Skeletal muscle tissue (tissue), 3 donors: ENCODE measurements at regions not wholly inside any gene's neighbourhood (a gene's known extent, or its start where the extent isn't known, plus 50 kb on each side); places are given as distances from the start of the nearest gene placed in this dataset.
A peak's percentile ranks its signal among the peaks of the same experiment; 100 is the strongest.

Experiments used
- H3K27ac ChIP-seq: one replicate; pipeline ENCODE4 v1.7.0; 2013; ENCODE audit warnings: mild to moderate bottlenecking, low read depth, low read length, inconsistent platforms
- H3K27me3 ChIP-seq, 3 donors: one replicate each; pipeline ENCODE4 v1.7.0; 2013; ENCODE audit warnings: low read length in 3 of 3; ENCODE audit not compliant: control insufficient read depth in 3 of 3, insufficient read depth in 3 of 3
- H3K36me3 ChIP-seq, 3 donors: one replicate each; pipeline ENCODE4 v1.7.0; 2013; ENCODE audit warnings: low read length in 3 of 3; ENCODE audit not compliant: control insufficient read depth in 3 of 3, insufficient read depth in 3 of 3
- H3K4me1 ChIP-seq, 3 donors: one replicate each; pipeline ENCODE4 v1.7.0; 2013; ENCODE audit warnings: low read length in 3 of 3, mild to moderate bottlenecking in 3 of 3; ENCODE audit not compliant: control insufficient read depth in 3 of 3, insufficient read depth in 3 of 3
- H3K4me3 ChIP-seq, 3 donors: one replicate each; pipeline ENCODE4 v1.7.0; 2013; ENCODE audit warnings: low read length in 3 of 3
- H3K9ac ChIP-seq, 3 donors: one replicate each; pipeline ENCODE4 v1.7.0; 2013; ENCODE audit warnings: low read length in 3 of 3, mild to moderate bottlenecking in 3 of 3, moderate library complexity in 2 of 3, low read depth in 1 of 3
- H3K9me3 ChIP-seq, 3 donors: one replicate each; pipeline ENCODE4 v1.7.0; 2013; ENCODE audit warnings: low read length in 3 of 3; ENCODE audit not compliant: control insufficient read depth in 3 of 3
- donor health status: Osteomylitis.

DNA sequence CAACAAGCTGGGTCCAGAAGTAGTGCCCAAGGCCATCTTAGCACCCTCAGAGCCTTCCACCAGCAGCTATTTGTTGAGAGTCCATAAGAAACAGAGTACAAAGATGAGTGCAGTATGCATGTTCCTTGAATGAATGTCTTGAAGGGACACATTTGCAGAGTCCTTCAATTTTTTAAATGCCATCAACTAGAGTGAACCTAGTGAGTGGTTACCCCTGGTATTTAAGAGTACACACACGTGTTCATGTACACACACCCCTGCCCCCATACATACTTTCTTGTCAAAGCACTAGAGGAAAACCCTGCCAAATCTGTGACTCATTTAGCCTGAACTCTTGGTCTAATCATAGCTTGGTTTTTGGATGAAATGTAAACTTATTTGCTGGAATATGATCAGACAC lies 84.5 kb upstream of the GALNT15 start:
- Histone ChIP-seq H3K27me3 (no peaks in the 10 kb centered on the region), H3K36me3 (no peaks in the 10 kb centered on the region), H3K4me1 (peaks cover 23 to 35% (median 25%) of the 10 kb centered on the region in 3 donors), H3K9ac (no peak overlapping the region), H3K9me3 (no peaks in the 10 kb centered on the region), H3K27ac (no peak overlapping the region), H3K4me3 (no peak overlapping the region)

DNA sequence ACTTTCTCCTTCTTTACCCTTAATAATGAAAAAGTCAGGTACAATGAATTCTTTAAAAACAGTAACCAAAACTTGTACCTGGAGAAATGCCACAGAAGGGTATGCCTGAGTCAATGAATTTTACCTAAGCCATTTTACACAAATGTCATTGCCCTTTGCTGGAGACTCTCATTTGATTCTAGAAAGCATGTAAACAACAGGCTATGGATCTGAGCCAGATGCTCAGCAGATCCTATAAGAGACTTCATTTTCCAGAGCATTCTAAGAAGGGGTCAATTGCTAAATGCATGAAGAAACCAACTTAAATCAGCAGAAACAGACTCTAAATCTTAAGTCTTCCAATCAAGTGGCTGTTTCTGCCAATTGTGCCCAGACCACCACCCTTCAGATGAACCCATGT lies 83.8 kb upstream of the GALNT15 start:
- no peak overlapping the region for H3K27ac ChIP-seq
- H3K9ac ChIP-seq: no peak overlapping the region
- no peaks in the 10 kb centered on the region for H3K27me3 ChIP-seq
- no peak overlapping the region for H3K4me3 ChIP-seq
- no peaks in the 10 kb centered on the region for H3K36me3 ChIP-seq
- no peaks in the 10 kb centered on the region for H3K9me3 ChIP-seq
- H3K4me1 ChIP-seq: peaks cover 18 to 29% (median 25%) of the 10 kb centered on the region in 3 donors

DNA sequence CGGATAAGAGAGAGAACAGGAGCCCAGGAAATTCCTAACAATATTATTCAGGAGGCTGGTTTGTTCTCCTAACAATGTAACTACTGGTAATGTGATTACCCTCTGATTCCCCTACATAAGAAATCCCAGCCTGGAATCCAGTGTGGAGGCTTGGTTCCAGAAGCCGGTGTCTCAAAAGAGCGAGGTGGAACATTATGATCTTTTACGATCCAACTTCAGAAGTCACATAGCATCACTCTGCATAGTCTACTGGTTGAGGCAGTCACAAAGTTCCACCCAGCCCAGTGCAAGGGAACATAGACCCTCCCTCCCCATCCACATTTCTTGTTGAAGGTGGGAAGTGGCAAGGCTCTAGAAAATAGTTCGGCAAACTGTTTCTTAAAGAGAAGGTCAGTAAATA lies 81.6 kb upstream of the GALNT15 start:
- Histone ChIP-seq H3K4me1 (peaks cover 10 to 20% (median 14%) of the 10 kb centered on the region in 3 donors), H3K36me3 (no peaks in the 10 kb centered on the region), H3K9ac (no peak overlapping the region), H3K27ac (no peak overlapping the region), H3K9me3 (no peaks in the 10 kb centered on the region), H3K4me3 (no peak overlapping the region), H3K27me3 (no peaks in the 10 kb centered on the region)

DNA sequence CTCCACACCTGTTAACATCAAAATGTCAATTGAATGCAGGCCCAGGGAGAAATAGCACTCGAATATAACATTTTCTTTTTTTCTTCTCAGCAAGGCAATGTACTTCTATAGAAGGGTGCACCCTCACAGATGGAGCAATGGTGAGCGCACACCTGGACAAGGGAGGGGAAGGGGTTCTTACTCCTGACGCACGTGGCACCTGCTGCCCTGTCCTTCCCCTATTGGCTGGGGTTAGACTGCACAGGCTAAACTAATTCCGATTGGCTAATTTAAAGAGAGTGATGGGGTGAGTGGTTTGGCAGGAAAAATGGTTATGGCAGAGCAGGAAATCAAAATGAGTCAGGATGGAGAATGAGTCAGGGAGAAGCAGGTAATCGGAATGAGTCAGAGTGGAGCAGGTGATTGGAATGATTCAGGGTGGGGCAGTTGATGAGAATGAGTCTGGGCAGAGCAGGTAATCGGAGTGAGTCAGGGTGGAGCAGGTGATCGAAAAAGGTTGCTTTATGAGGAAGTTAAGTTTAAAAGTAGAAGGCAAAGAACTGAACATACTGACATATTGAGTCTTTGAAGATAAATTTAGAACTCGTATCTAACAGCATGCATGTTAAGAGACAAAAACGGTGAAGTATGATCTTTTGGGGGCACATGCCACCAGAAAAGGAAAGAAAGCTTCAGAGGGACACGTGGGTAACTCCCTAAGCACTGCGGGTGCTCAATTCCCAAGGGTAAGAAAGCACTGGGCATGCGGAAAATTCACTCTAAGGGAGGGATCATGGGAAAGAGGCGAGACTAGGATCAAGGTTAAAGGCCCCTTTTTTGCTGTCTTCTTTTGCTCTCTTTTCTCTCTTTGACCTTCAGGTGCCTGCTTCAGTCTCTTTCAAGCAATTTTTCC lies 72.9 kb upstream of the GALNT15 start:
- Histone ChIP-seq H3K27me3 (no peaks in the 10 kb centered on the region), H3K4me1 (peaks cover 2 to 22% (median 7%) of the 10 kb centered on the region in 3 donors), H3K36me3 (no peaks in the 10 kb centered on the region), H3K4me3 (no peak overlapping the region), H3K9ac (no peak overlapping the region), H3K9me3 (no peaks in the 10 kb centered on the region), H3K27ac (peak overlapping the region; percentile 15)

DNA sequence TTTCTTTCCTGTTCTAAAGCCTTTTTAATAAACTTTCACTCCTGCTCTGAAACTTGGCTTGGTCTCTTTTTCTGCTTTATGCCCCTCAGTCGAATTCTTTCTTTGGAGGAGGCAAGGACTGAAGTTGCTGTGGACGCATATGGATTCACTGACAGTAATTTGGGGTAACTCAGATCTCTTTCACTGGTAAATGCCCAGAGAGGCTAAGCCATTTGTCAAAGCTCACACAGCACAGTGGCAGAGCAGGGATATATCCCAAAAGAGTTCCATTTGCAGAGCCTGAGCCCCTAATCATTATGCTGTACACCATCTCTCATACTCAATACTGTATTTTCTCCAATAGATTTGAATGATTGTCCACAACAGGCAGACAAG lies 72.3 kb upstream of the GALNT15 start:
- no peaks in the 10 kb centered on the region for H3K27me3 ChIP-seq
- no peaks in the 10 kb centered on the region for H3K9me3 ChIP-seq
- H3K36me3 ChIP-seq: no peaks in the 10 kb centered on the region
- peaks cover 2 to 22% (median 7%) of the 10 kb centered on the region in 3 donors for H3K4me1 ChIP-seq
- H3K9ac ChIP-seq: no peak overlapping the region
- H3K27ac ChIP-seq: peak overlapping the region; percentile 15
- H3K4me3 ChIP-seq: no peak overlapping the region

DNA sequence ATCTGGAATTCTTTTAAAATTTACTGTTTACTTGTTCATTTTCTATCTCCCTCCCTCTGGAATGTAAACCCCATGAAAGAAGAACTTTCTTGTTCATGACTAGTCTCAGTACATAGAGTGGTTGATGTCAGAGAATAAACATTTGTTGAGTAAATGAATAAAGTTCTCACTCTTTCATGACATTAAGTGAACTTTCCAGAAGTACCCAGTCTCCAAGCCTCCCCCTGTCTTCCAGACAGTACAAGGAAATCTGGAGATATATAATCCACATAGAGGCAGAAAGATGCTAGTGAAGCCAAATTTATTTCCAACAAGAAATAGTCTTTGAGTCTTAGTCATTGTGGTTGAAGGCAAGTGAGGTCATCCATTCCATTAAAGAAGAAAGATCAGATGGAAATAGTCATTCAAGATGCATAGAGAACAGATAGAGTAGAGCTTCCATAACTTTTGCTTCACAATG lies 71.5 kb upstream of the GALNT15 start:
- Histone ChIP-seq H3K27me3 (no peaks in the 10 kb centered on the region), H3K9me3 (no peaks in the 10 kb centered on the region), H3K9ac (no peak overlapping the region), H3K4me3 (no peak overlapping the region), H3K4me1 (peaks cover 2 to 22% (median 7%) of the 10 kb centered on the region in 3 donors), H3K36me3 (no peaks in the 10 kb centered on the region), H3K27ac (peak overlapping the region; percentile 48)

DNA sequence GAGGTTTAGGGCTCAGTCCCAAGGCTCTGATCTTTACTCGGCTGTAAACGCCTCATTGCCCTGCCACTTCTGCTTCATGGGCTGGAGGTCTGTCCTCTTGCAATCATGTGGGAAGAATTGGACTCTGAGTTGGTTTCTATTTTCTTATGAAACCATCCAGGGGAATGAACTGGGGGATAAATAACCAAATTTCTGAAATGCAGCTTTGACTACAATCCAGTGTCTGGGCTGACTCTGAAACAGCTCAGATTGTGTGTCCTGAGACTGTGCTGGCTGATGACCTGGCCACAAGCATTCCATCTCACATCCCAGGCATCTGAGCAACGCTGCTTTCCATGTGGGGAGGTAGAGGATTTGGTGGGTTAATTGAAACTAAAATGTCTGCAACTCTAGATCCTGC lies 71.0 kb upstream of the GALNT15 start:
- no peak overlapping the region for H3K4me3 ChIP-seq
- no peak overlapping the region for H3K9ac ChIP-seq
- H3K4me1 ChIP-seq: peaks cover 2 to 22% (median 7%) of the 10 kb centered on the region in 3 donors
- H3K27me3 ChIP-seq: no peaks in the 10 kb centered on the region
- H3K9me3 ChIP-seq: no peaks in the 10 kb centered on the region
- peak overlapping the region; percentile 48 for H3K27ac ChIP-seq
- no peaks in the 10 kb centered on the region for H3K36me3 ChIP-seq

DNA sequence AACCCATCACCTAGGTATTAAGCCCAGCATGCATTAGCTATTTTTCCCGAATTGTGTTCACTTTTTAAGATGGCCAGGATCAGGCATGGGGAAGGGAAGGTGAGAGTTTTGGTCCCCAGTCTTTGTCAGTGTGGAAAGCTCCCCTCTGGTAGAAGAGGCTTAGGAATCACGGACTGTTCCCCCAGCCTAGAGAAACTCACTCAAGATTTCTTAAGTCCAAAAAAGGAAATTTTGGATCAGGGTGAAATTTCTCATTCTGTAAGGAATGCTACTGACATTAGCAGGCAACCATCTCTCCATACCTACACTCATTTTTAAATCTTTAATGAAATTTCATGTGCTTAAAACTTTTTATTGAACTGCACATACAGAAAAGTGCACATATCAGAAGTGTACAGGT lies 70.3 kb upstream of the GALNT15 start:
- no peak overlapping the region for H3K9ac ChIP-seq
- no peaks in the 10 kb centered on the region for H3K36me3 ChIP-seq
- no peak overlapping the region for H3K4me3 ChIP-seq
- no peaks in the 10 kb centered on the region for H3K27me3 ChIP-seq
- no peaks in the 10 kb centered on the region for H3K9me3 ChIP-seq
- peak overlapping the region; percentile 48 for H3K27ac ChIP-seq
- peaks cover 2 to 22% (median 7%) of the 10 kb centered on the region in 3 donors for H3K4me1 ChIP-seq

DNA sequence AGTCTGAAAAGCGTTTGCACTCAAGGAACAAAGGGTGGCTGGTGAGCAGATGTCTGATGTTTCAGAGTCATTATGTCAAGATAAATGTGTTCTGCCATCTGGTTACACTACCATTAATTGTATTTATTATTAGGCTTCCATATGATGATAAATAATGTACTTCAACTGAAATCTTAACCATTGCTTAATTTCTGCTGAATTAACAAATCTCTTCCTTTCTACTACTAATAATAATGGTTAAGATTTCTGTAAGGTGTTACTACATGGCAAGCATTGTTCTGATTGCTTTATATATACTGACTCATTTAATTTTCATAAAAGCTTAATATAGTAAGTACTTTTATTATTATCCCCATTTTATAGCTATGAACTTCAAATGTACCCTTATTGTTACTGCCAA lies 68.4 kb upstream of the GALNT15 start:
- no peak overlapping the region for H3K9ac ChIP-seq
- peaks cover 5 to 22% (median 10%) of the 10 kb centered on the region in 3 donors for H3K4me1 ChIP-seq
- no peak overlapping the region for H3K27ac ChIP-seq
- no peaks in the 10 kb centered on the region for H3K9me3 ChIP-seq
- no peaks in the 10 kb centered on the region for H3K36me3 ChIP-seq
- H3K4me3 ChIP-seq: no peak overlapping the region
- no peaks in the 10 kb centered on the region for H3K27me3 ChIP-seq

DNA sequence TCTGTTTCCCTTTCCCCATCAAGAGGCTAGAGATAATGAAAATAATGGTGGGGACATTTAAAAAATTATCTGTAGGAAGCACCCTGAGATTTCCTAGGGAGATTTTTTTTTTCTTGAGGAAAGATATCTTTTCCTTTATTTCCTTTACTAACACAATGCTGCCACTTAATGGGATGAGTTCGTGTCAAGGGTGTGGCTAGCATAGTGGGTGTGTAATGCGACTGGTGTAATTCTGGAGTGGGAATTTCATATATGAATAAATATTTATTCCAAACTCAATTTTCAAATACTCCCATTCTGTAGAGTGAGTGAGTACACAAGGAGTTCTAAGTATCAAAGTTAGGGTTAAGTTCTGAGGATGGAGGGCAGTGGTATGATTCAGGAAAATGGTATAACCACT lies 66.1 kb upstream of the GALNT15 start:
- H3K27me3 ChIP-seq: no peaks in the 10 kb centered on the region
- no peak overlapping the region for H3K27ac ChIP-seq

More for the DNA sequence above, 66.1 kb upstream of the GALNT15 start:
- Histone ChIP-seq H3K36me3 (no peaks in the 10 kb centered on the region), H3K9me3 (no peaks in the 10 kb centered on the region), H3K4me3 (no peak overlapping the region), H3K4me1 (peaks cover 4 to 10% (median 5%) of the 10 kb centered on the region in 3 donors), H3K9ac (no peak overlapping the region)
